K562 (cell line): ENCODE measurements at regions not wholly inside any gene's neighbourhood (a gene's known extent, or its start where the extent isn't known, plus 50 kb on each side); places are given as distances from the start of the nearest gene placed in this dataset.

Experiments used
- ARID2 ChIP-seq: fragments of 450-650 bp; IDR thresholded peaks from 2 replicates; pipeline ENCODE4 v1.6.1; 2017; ENCODE audit warnings: antibody characterized with exemption, mild to moderate bottlenecking
- ATF4 ChIP-seq: fragments of 450-650 bp; formaldehyde crosslinking; IDR thresholded peaks from 2 replicates; pipeline ENCODE4 v1.4.0; 2022; ENCODE audit warnings: mild to moderate bottlenecking, moderate library complexity
- ELK1 ChIP-seq: sonication (generic); formaldehyde crosslinking; IDR thresholded peaks from 2 replicates; pipeline ENCODE4 v1.8.1; 2022; ENCODE audit warnings: missing genetic modification reagents
- FIP1L1 ChIP-seq: fragments of 200-400 bp; formaldehyde crosslinking; IDR thresholded peaks from 2 replicates; pipeline ENCODE4 v1.6.1; 2018; ENCODE audit warnings: mild to moderate bottlenecking, low read depth, low read length; ENCODE audit not compliant: poor library complexity, severe bottlenecking
- FOXM1 ChIP-seq, 2 experiments: fragments of 450-650 bp in 1 of 2; sonication (generic) in 1 of 2; formaldehyde crosslinking in 1 of 2; IDR thresholded peaks; 2 replicates each; pipeline versions ENCODE4 v1.6.1 to v1.9.0; 2017 to 2022; ENCODE audit warnings: low read depth in 2 of 2, mild to moderate bottlenecking in 2 of 2, missing genetic modification reagents in 1 of 2, moderate library complexity in 1 of 2
- JUNB ChIP-seq: fragments of 450-650 bp; formaldehyde crosslinking; conservative IDR thresholded peaks from 2 replicates; pipeline ENCODE4 v1.4.0; 2020; ENCODE audit warnings: mild to moderate bottlenecking
- NCOA2 ChIP-seq, 2 experiments: fragments of 450-650 bp; IDR thresholded peaks; 2 replicates each; pipeline ENCODE4 v1.6.1; 2018; ENCODE audit warnings: mild to moderate bottlenecking in 2 of 2, moderate library complexity in 1 of 2; ENCODE audit not compliant: partially characterized antibody in 2 of 2
- NFATC3 ChIP-seq: fragments of 450-650 bp; IDR thresholded peaks from 2 replicates; pipeline ENCODE4 v1.6.1; 2017; ENCODE audit warnings: mild to moderate bottlenecking
- PCBP1 ChIP-seq: fragments of 200-400 bp; formaldehyde crosslinking; IDR thresholded peaks from 2 replicates; pipeline ENCODE4 v1.6.1; 2018; ENCODE audit warnings: mild to moderate bottlenecking, low read depth, low read length; ENCODE audit not compliant: poor library complexity, severe bottlenecking
- ZNF316 ChIP-seq: fragments of 450-650 bp; IDR thresholded peaks from 2 replicates; pipeline ENCODE4 v1.6.1; 2016
- ZNF398 ChIP-seq: fragments of 250-450 bp; sonication (Bioruptor Pico); IDR thresholded peaks from 2 replicates; pipeline ENCODE4 v1.8.0; 2021; ENCODE audit warnings: moderate library complexity, mild to moderate bottlenecking, inconsistent platforms

- TF ChIP-seq ELK1, result no peak
- no peak for TF ChIP-seq FOXM1 (IDR thresholded peaks at IDR 0.05; ENCODE audit: low read depth)
- no peak for TF ChIP-seq FOXM1 (CRISPR knock-in tag; IDR thresholded peaks at IDR 0.05; ENCODE audit: low read depth)
- TF ChIP-seq ZNF398, result no peak
- no peak for TF ChIP-seq ARID2
- no peak for TF ChIP-seq ZNF316
- TF ChIP-seq JUNB (CRISPR knock-in tag), result no peak
- no peak for TF ChIP-seq ATF4 (CRISPR knock-in tag)
- TF ChIP-seq NFATC3, result no peak
- no peak for TF ChIP-seq NCOA2 (IDR thresholded peaks at IDR 0.05; ENCODE audit: partially characterized antibody in 2 of 2)
- TF ChIP-seq PCBP1, result no peak
- no peak for TF ChIP-seq FIP1L1
These were observed 964.7 kb downstream of the ROBO2 start (continued) for GRCh38 chr3:78004571-78004970.
